ENCODE measurements at regions not wholly inside any gene's neighbourhood (a gene's known extent, or its start where the extent isn't known, plus 50 kb on each side); places are given as distances from the start of the nearest gene placed in this dataset.
"Not testable (repeated sequence)": the region's sequence is repeated elsewhere in the genome, so short reads cannot be mapped to it uniquely, and the experiment has no call there.

DNA sequence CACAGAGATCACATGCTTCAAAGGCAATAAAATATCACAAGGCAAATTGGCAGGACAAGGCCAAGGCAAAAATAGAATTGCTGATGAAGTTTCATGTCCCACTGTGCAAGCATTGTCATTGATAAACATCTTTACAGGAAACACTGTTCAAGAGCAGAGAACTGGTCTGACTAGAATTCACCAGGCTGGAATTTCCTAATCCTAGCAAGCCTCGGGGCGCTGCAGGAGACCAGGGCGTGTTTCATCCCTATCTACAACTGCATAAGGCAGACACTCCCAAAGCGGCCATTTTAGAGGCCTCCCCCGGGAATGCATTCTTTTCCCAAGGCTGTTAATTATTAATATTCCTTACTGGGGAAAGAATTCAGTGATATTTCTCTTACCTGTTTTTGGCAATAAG lies 103.7 kb upstream of the GHR start:
- CTCF ChIA-PET; H3K27ac Mint-ChIP-seq; DNase-seq; H3K4me1 Mint-ChIP-seq (ENCODE audit: low read depth); H3K27me3 Mint-ChIP-seq; H3K4me3 Mint-ChIP-seq; H3K36me3 Mint-ChIP-seq; intact Hi-C loops (cut with micrococcal nuclease); POLR2A ChIA-PET: not testable (repeated sequence)
- peaks cover 26% of the 10 kb centered on the region for H3K9me3 Mint-ChIP-seq

DNA sequence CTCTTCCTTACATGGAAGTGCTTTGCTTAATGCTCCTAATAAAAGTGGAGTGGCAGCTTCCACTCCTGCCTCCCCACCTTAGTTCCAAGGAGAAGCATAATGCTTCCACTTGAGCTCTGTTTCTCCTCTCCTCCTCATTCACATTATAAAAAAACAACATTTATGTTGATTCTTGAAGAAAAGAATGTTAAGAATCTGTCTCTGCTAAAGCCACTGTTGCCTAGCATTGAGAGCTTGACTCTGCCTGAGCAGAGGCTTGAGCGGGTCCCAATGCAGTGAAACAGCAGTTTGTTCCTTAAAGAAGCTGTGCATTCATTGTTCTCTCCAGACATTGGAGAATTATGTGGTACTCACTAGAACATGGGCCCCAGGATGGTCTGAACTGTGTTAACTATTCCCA lies 101.5 kb upstream of the GHR start:
- POLR2A ChIA-PET, result no interaction called here
- H3K4me1 Mint-ChIP-seq (ENCODE audit: low read depth), result no peaks in the 10 kb centered on the region

DNA sequence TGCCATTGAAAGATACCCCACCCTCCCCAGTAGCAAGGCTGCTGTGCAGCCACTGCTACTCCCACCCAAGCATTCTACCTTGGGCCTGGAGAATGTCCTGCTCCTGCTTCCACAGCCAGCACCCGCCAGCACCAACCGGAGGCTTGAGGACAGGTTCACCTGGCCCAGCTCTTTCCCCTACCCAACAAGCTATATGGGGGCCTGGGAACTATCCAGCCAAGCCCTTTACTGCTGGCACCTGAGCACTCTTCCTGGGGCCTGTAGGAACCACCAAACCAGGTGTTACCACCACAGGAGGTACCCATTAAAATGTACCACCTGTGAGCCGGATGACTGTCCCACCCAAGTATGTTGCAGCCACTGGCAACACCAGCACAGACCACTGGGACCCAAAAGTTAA lies 86.1 kb upstream of the GHR start:
- Mint-ChIP-seq H3K36me3 (peaks cover 1% of the 10 kb centered on the region), H3K4me3 (no peak overlapping the region), H3K4me1 (ENCODE audit: low read depth) (no peaks in the 10 kb centered on the region), H3K27me3 (no peaks in the 10 kb centered on the region), H3K27ac (no peak overlapping the region), H3K9me3 (peaks cover 30% of the 10 kb centered on the region)
- intact Hi-C loops (cut with micrococcal nuclease), result no loop called here
- POLR2A ChIA-PET, result no interaction called here
- CTCF ChIA-PET, result no interaction called here
- DNase-seq, result no peak

More for the DNA sequence above, 101.5 kb upstream of the GHR start:
- intact Hi-C loops (cut with micrococcal nuclease), result no loop called here
- H3K27ac Mint-ChIP-seq, result no peak overlapping the region
- H3K27me3 Mint-ChIP-seq, result no peaks in the 10 kb centered on the region
- DNase-seq, result no peak
- H3K4me3 Mint-ChIP-seq, result no peak overlapping the region
- peaks cover 2% of the 10 kb centered on the region for H3K36me3 Mint-ChIP-seq
- peaks cover 26% of the 10 kb centered on the region for H3K9me3 Mint-ChIP-seq
- CTCF ChIA-PET, result no interaction called here

DNA sequence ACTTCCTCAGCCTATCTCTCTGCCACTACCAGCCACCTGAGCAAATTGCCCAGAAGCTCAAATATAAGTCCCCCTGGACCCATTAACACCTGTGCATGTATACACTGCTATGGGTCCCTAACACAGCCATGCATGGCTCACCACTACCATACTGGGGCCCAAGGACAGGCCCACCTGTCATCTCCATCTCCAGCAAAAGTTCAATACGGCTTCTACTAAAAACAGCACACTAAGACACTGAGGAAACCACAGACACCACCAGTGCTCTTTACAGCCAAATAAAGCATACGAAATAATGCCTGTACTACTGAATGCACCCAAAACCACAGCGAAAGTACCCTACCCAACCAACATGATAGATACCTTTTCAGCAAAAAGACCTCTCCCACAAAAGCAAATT lies 85.6 kb upstream of the GHR start:
- DNase-seq, result no peak
- H3K36me3 Mint-ChIP-seq, result peaks cover 1% of the 10 kb centered on the region
- no peaks in the 10 kb centered on the region for H3K27me3 Mint-ChIP-seq
- H3K27ac Mint-ChIP-seq, result no peak overlapping the region
- POLR2A ChIA-PET, result no interaction called here
- CTCF ChIA-PET, result no interaction called here
- intact Hi-C loops (cut with micrococcal nuclease), result no loop called here
- H3K4me3 Mint-ChIP-seq, result no peak overlapping the region
- H3K4me1 Mint-ChIP-seq (ENCODE audit: low read depth), result no peaks in the 10 kb centered on the region
- H3K9me3 Mint-ChIP-seq, result peaks cover 30% of the 10 kb centered on the region

DNA sequence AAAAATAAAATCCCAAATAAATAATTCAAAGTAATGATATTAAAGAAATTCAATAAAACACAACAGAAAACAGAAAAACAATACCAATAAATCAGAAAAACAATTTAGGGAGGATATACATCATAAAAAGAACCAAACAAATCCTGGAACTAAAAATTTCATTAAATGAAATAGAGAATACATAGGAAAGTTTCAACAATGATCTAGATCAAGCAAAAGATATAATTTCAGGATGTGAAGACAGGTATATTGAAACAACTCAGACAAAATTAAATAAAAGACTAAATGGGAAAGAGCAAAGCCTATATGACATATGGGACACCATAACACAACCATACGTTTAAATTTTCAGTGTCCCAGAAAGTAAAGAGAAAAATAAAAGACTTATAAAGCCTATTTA lies 85.1 kb upstream of the GHR start:
- H3K4me3 Mint-ChIP-seq, result no peak overlapping the region
- DNase-seq, result no peak
- H3K4me1 Mint-ChIP-seq (ENCODE audit: low read depth), result no peaks in the 10 kb centered on the region
- ChIA-PET CTCF (no interaction called here), POLR2A (no interaction called here)
- peaks cover 30% of the 10 kb centered on the region for H3K9me3 Mint-ChIP-seq
- H3K27ac Mint-ChIP-seq, result no peak overlapping the region
- peaks cover 1% of the 10 kb centered on the region for H3K36me3 Mint-ChIP-seq
- no peaks in the 10 kb centered on the region for H3K27me3 Mint-ChIP-seq
- intact Hi-C loops (cut with micrococcal nuclease), result no loop called here

DNA sequence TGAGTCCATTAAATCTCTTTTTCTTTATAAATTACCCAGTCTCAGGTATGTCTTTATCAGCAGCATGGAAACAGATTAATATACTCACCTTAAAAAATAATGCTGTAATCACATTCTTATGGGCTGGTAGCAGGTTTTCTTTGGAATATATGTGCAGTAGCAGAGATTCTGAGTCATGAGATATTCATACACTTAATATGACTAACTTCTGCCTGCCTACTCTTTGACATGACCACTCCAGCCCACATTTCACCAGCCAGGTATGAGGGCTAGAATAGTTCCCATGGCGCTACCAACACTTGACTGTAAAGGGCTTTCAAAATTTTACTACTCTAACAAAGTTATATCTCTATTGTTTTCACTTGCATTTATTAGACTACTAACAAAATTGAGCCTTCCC lies 74.1 kb upstream of the GHR start:
- H3K27ac Mint-ChIP-seq, result no peak overlapping the region
- no peak overlapping the region for H3K4me3 Mint-ChIP-seq
- ChIA-PET POLR2A (no interaction called here), CTCF (no interaction called here)
- no peaks in the 10 kb centered on the region for H3K4me1 Mint-ChIP-seq (ENCODE audit: low read depth)
- peaks cover 16% of the 10 kb centered on the region for H3K9me3 Mint-ChIP-seq
- H3K36me3 Mint-ChIP-seq, result no peaks in the 10 kb centered on the region
- no peaks in the 10 kb centered on the region for H3K27me3 Mint-ChIP-seq
- DNase-seq, result no peak
- intact Hi-C loops (cut with micrococcal nuclease), result no loop called here

DNA sequence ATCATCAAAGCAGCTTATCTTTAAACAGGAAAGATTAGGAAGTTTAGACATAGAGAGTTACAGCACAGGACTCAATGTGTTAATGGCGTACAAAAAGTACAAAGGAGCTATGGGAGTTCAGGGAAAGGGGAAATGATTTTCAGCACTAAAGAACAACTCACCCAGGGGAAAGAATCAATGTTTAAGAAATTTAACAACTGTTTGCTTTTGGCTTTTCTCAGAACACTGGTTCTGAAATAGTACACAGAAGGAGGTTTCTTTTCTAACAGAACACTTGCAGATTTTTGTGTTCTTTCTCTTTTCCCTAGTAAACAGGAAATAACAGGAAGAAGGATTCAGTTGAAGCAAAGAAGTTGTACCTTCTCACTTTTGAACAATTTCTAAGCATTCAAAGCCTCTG lies 71.3 kb upstream of the GHR start:
- Mint-ChIP-seq H3K9me3 (peaks cover 11% of the 10 kb centered on the region), H3K4me3 (no peak overlapping the region), H3K36me3 (no peaks in the 10 kb centered on the region), H3K27ac (no peak overlapping the region), H3K27me3 (no peaks in the 10 kb centered on the region), H3K4me1 (ENCODE audit: low read depth) (no peaks in the 10 kb centered on the region)
- CTCF ChIA-PET, result no interaction called here
- no peak for DNase-seq
- POLR2A ChIA-PET, result no interaction called here
- intact Hi-C loops (cut with micrococcal nuclease), result no loop called here

DNA sequence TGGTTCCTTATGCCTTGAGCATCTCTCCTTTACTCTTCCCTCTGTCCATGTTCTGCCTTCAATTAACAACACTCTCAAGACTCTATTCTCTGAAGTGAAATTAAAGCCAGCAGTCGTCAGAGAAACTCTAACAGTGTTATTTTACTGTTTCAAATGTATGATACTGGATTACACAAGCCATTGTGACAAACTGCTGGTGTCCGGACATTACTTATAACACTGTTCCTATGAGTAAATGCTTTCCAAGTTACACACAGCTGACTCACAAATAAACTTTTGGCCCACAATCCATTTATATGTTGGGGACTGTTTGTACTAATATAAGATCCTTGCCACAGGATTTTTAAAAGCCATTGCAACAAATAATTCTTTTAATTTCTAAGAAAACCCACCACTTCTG lies 63.2 kb upstream of the GHR start:
- no peaks in the 10 kb centered on the region for H3K4me1 Mint-ChIP-seq (ENCODE audit: low read depth)
- ChIA-PET POLR2A (no interaction called here), CTCF (no interaction called here)
- no peak overlapping the region for H3K4me3 Mint-ChIP-seq
- no peaks in the 10 kb centered on the region for H3K36me3 Mint-ChIP-seq
- no peak for DNase-seq
- H3K27me3 Mint-ChIP-seq, result no peaks in the 10 kb centered on the region
- H3K27ac Mint-ChIP-seq, result no peak overlapping the region
- H3K9me3 Mint-ChIP-seq, result no peaks in the 10 kb centered on the region
- intact Hi-C loops (cut with micrococcal nuclease), result no loop called here

DNA sequence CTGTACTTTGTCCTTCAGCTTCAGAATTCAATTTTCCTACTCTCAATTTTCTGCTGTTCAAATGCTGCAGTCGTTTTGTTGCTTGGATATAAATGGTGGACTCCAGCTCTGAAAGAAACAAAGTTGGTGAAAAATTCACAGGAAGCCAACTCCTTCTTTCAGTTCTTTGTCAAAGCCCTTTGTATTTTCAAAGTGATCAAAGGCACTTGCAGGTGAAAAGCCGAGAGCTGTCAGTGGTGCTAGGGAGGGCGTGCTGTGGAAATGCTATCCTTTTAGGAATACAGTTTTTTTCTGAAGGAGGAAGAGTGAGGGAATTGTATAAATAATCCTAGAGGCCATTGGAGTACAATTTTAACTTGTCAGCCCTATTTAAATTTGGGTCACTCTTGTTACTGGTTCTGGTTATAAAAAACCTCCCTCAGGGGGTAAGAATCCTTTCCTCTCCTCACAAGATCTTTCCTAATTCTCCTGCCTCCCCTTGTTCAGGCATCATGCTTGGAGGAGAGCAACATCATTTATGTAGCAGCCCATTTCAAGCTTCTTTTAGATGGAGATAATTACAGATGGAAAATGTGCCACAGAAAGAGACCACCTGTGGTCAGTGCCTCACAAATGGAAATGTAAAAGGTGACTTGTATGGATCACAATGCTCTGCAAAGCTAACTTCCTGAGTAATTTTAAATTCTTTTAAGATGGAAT lies 62.5 kb upstream of the GHR start:
- ChIA-PET POLR2A (interaction anchor here (0.6 kb wide), 1 partner anchor 8 kb away, joined by 3 read pairs; no protein-coding TSS in a partner anchor), CTCF (no interaction called here)
- Mint-ChIP-seq H3K36me3 (no peaks in the 10 kb centered on the region), H3K27me3 (no peaks in the 10 kb centered on the region), H3K27ac (no peak overlapping the region), H3K4me1 (ENCODE audit: low read depth) (no peaks in the 10 kb centered on the region), H3K9me3 (no peaks in the 10 kb centered on the region), H3K4me3 (no peak overlapping the region)
- intact Hi-C loops (cut with micrococcal nuclease), result no loop called here
- DNase-seq, result no peak

DNA sequence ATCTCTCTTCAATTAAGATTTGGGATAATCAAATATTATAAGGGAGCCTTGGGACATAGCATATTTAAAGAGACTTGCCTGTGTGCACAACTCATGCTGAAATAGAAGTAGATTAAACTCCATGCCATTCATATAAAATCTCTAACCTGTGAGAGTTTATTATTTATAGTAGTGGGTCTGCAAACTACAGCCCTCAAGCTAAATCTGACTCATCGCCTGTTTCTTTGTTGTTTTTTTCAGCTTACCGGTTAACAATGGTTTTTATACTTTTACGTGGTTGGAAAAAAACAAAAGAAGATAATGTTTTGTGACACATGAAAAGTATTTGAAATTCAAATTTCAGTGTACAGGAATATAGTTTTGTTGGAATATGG lies 61.9 kb upstream of the GHR start:
- Mint-ChIP-seq H3K27me3 (no peaks in the 10 kb centered on the region), H3K4me3 (no peak overlapping the region), H3K27ac (no peak overlapping the region), H3K4me1 (ENCODE audit: low read depth) (no peaks in the 10 kb centered on the region), H3K9me3 (no peaks in the 10 kb centered on the region), H3K36me3 (no peaks in the 10 kb centered on the region)
- POLR2A ChIA-PET, result interaction anchor here (0.6 kb wide), 1 partner anchor 8 kb away, joined by 3 read pairs; no protein-coding TSS in a partner anchor
- CTCF ChIA-PET, result no interaction called here
- intact Hi-C loops (cut with micrococcal nuclease), result no loop called here
- DNase-seq, result no peak

DNA sequence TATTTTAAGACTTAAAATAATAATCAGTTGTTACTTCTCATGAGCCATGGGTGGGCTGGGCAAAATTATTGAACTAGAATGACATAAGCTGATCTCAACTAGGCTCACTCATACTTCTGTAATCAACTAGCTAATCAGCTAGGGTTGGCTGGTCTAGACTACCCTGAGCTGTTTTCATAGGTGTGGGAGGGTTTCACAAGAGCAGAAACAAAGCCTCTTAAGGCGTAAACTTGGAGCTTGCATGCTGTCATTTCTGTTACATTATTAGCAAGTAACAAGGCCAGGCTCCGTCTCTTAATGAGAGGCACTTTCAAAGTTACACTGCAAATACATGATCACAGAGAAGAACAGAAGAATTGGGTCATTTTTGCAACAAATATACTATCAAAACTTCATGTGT lies 57.2 kb upstream of the GHR start:
- DNase-seq, result no peak
- intact Hi-C loops (cut with micrococcal nuclease), result no loop called here

More for the DNA sequence above, 57.2 kb upstream of the GHR start:
- Mint-ChIP-seq H3K27ac (no peak overlapping the region), H3K4me3 (no peak overlapping the region), H3K27me3 (no peaks in the 10 kb centered on the region), H3K9me3 (no peaks in the 10 kb centered on the region), H3K4me1 (ENCODE audit: low read depth) (no peaks in the 10 kb centered on the region), H3K36me3 (no peaks in the 10 kb centered on the region)
- ChIA-PET POLR2A (no interaction called here), CTCF (no interaction called here)

Data from activated CD4-positive, alpha-beta memory T cell treated with anti-CD3 and anti-CD28 coated beads for 36 hours (primary cell).